SU-DHL-6 (cell line): ENCODE measurements at regions not wholly inside any gene's neighbourhood (a gene's known extent, or its start where the extent isn't known, plus 50 kb on each side); places are given as distances from the start of the nearest gene placed in this dataset.

Experiments used
- CTCF ChIP-seq: fragments of 200-600 bp; sonication (generic); IDR thresholded peaks from one replicate; pipeline ENCODE4 v1.5.1; 2017; ENCODE audit warnings: antibody characterized with exemption, mild to moderate bottlenecking, low read length, moderate library complexity; ENCODE audit not compliant: insufficient read depth, poor library complexity, severe bottlenecking
- EZH2phosphoT487 ChIP-seq: fragments of 200-600 bp; sonication (generic), shearing (Covaris generic); conservative IDR thresholded peaks from 2 replicates; pipeline ENCODE4 v1.6.1; 2018; ENCODE audit warnings: mild to moderate bottlenecking, antibody characterized with exemption, low read length, moderate library complexity, mixed read lengths

- TF ChIP-seq CTCF (no peak), EZH2phosphoT487 (no peak)
Measured at GRCh38 chr2:223511168-223511567, 91.0 kb downstream of the SCG2 start.
